WTC11 (cell line): ENCODE measurements at regions not wholly inside any gene's neighbourhood (a gene's known extent, or its start where the extent isn't known, plus 50 kb on each side); places are given as distances from the start of the nearest gene placed in this dataset.

Source experiments
- ATAC-seq: fragments of 200-7000 bp; cut with Tn5 transposase; 2 replicates; pipeline ENCODE4 v1.10.0; 2021; ENCODE audit warnings: mild to moderate bottlenecking, moderate library complexity
- CTCF ChIA-PET: fragments of 300-600 bp; sonication (Branson Sonifier 250); formaldehyde crosslinking; loops from one replicate; lab custom pipeline; 2021; ENCODE audit warnings: antibody characterized with exemption; lab: Charles Lee
- POLR2A ChIA-PET: fragments of 350-600 bp; sonication (Branson Sonifier 250); formaldehyde crosslinking; loops from one replicate; lab custom pipeline; 2021; ENCODE audit warnings: antibody characterized with exemption; lab: Charles Lee
- DNase-seq: peaks from one replicate; pipeline ENCODE4 v3.0.0; 2021; ENCODE audit warnings: low spot score
- H3K27ac Mint-ChIP-seq: 2 replicates; pipeline ENCODE4 v1.8.0; 2021; ENCODE audit warnings: mixed read lengths
- H3K27me3 Mint-ChIP-seq: 2 replicates; pipeline ENCODE4 v1.8.0; 2021; ENCODE audit warnings: low read depth, mild to moderate bottlenecking, moderate library complexity, mixed read lengths
- H3K36me3 Mint-ChIP-seq: 2 replicates; pipeline ENCODE4 v1.8.0; 2021; ENCODE audit warnings: mixed read lengths
- H3K4me1 Mint-ChIP-seq: 2 replicates; pipeline ENCODE4 v1.8.0; 2022; ENCODE audit warnings: mixed read lengths
- H3K4me3 Mint-ChIP-seq: 2 replicates; pipeline ENCODE4 v1.8.0; 2021; ENCODE audit warnings: mild to moderate bottlenecking, moderate library complexity, mixed read lengths
- H3K9me3 Mint-ChIP-seq: 2 replicates; pipeline ENCODE4 v1.8.0; 2021; ENCODE audit warnings: mixed read lengths
- ATF6 ChIP-seq: sonication (generic); formaldehyde crosslinking; IDR thresholded peaks from 2 replicates; pipeline ENCODE4 v1.8.1; 2023; ENCODE audit warnings: mild to moderate bottlenecking, missing genetic modification reagents
- CREB1 ChIP-seq: sonication (generic); formaldehyde crosslinking; IDR thresholded peaks from 2 replicates; pipeline ENCODE4 v1.8.0; 2023; ENCODE audit warnings: mild to moderate bottlenecking, missing genetic modification reagents
- CREM ChIP-seq: sonication (generic); formaldehyde crosslinking; IDR thresholded peaks from 2 replicates; pipeline ENCODE4 v1.8.1; 2022; ENCODE audit warnings: mild to moderate bottlenecking, missing genetic modification reagents, moderate library complexity
- GABPB1 ChIP-seq: sonication (generic); formaldehyde crosslinking; IDR thresholded peaks from 2 replicates; pipeline ENCODE4 v1.8.1; 2023; ENCODE audit warnings: mild to moderate bottlenecking, missing genetic modification reagents
- MXD4 ChIP-seq: fragments of 250-450 bp; sonication (Bioruptor Pico); IDR thresholded peaks from 2 replicates; pipeline ENCODE4 v1.8.0; 2021; ENCODE audit warnings: mild to moderate bottlenecking, moderate library complexity, borderline replicate concordance
- NFATC4 ChIP-seq: fragments of 250-450 bp; sonication (Bioruptor Pico); IDR thresholded peaks from 2 replicates; pipeline ENCODE4 v1.9.0; 2021; ENCODE audit warnings: mild to moderate bottlenecking
- NR1H2 ChIP-seq: sonication (generic); formaldehyde crosslinking; IDR thresholded peaks from 2 replicates; pipeline ENCODE4 v1.9.0; 2021; ENCODE audit warnings: mild to moderate bottlenecking, moderate library complexity, missing genetic modification reagents
- NR3C1 ChIP-seq: sonication (generic); formaldehyde crosslinking; conservative IDR thresholded peaks from 2 replicates; pipeline ENCODE4 v1.8.1; 2023; ENCODE audit warnings: low read depth, mild to moderate bottlenecking, missing genetic modification reagents
- TCF7 ChIP-seq: sonication (generic); formaldehyde crosslinking; IDR thresholded peaks from 2 replicates; pipeline ENCODE4 v1.8.0; 2022; ENCODE audit warnings: mild to moderate bottlenecking, low read depth, missing genetic modification reagents, moderate library complexity
- ZNF232 ChIP-seq: sonication (generic); formaldehyde crosslinking; IDR thresholded peaks from 2 replicates; pipeline ENCODE4 v1.8.0; 2022; ENCODE audit warnings: mild to moderate bottlenecking, missing genetic modification reagents
- ZNF396 ChIP-seq: fragments of 250-450 bp; sonication (Bioruptor Pico); IDR thresholded peaks from 2 replicates; pipeline ENCODE4 v1.8.0; 2021; ENCODE audit warnings: mild to moderate bottlenecking, moderate library complexity, borderline replicate concordance
- TF ChIP-seq, protein P1 (sequence below): sonication (generic); formaldehyde crosslinking; IDR thresholded peaks from 2 replicates; pipeline ENCODE4 v1.8.1; 2023; ENCODE audit warnings: mild to moderate bottlenecking, moderate library complexity, missing genetic modification reagents
- TF ChIP-seq, protein P2 (sequence below): fragments of 200-600 bp; IDR thresholded peaks from 2 replicates; pipeline ENCODE4 v1.8.0; 2022; ENCODE audit warnings: antibody characterized with exemption
- TF ChIP-seq, protein P3 (sequence below): sonication (generic); formaldehyde crosslinking; IDR thresholded peaks from 2 replicates; pipeline ENCODE4 v1.8.1; 2022; ENCODE audit warnings: low read depth, mild to moderate bottlenecking, moderate library complexity, missing genetic modification reagents, borderline replicate concordance

- Mint-ChIP-seq H3K4me3 (no peak overlapping the region), H3K36me3 (0 out of 2 replicates have a peak, but pooled peaks cover 4% of the 10 kb centered on the region), H3K27me3 (peaks cover 15% of the 10 kb centered on the region), H3K27ac (peak overlapping the region; percentile 72; the same call in 1 of the 2 replicates), H3K4me1 (peaks cover 55% of the 10 kb centered on the region), H3K9me3 (peaks cover 9% of the 10 kb centered on the region)
- CTCF ChIA-PET, result interaction anchor here (0.6 to 2.6 kb wide), 4 partner anchors 17 to 78 kb away, joined by 3 to 12 read pairs (median 6); no protein-coding TSS in a partner anchor
- no peak for TF ChIP-seq ATF6 (CRISPR knock-in tag)
- DNase-seq, result peak; percentile 17
- POLR2A ChIA-PET, result interaction anchor here (0.6 kb wide), 1 partner anchor 341 kb away, joined by 10 read pairs; no protein-coding TSS in a partner anchor
- peak; percentile 12 for ATAC-seq
Observed at GRCh38 chr2:38430597-38431207, 53.6 kb upstream of the ATL2 start.

GRCh38 chr2:38430196-38430595 lies 53.1 kb upstream of the ATL2 start:
- CTCF ChIA-PET, result interaction anchor here (0.6 to 2.6 kb wide), 4 partner anchors 17 to 78 kb away, joined by 3 to 12 read pairs (median 6); no protein-coding TSS in a partner anchor
- H3K4me3 Mint-ChIP-seq, result no peak overlapping the region
- DNase-seq (no peak), ATAC-seq (no peak)
- H3K27ac Mint-ChIP-seq, result peak overlapping the region; percentile 5; the same call in 1 of the 2 replicates
- H3K4me1 Mint-ChIP-seq, result peaks cover 55% of the 10 kb centered on the region
- peaks cover 9% of the 10 kb centered on the region for H3K9me3 Mint-ChIP-seq
- H3K36me3 Mint-ChIP-seq, result 0 out of 2 replicates have a peak, but pooled peaks cover 4% of the 10 kb centered on the region
- TF ChIP-seq, protein P1, sequence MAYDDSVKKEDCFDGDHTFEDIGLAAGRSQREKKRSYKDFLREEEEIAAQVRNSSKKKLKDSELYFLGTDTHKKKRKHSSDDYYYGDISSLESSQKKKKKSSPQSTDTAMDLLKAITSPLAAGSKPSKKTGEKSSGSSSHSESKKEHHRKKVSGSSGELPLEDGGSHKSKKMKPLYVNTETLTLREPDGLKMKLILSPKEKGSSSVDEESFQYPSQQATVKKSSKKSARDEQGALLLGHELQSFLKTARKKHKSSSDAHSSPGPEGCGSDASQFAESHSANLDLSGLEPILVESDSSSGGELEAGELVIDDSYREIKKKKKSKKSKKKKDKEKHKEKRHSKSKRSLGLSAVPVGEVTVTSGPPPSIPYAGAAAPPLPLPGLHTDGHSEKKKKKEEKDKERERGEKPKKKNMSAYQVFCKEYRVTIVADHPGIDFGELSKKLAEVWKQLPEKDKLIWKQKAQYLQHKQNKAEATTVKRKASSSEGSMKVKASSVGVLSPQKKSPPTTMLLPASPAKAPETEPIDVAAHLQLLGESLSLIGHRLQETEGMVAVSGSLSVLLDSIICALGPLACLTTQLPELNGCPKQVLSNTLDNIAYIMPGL, result no peak
- no peak for TF ChIP-seq GABPB1 (CRISPR knock-in tag)
- TF ChIP-seq CREB1 (CRISPR knock-in tag), result no peak
- no peak for TF ChIP-seq NFATC4 (CRISPR knock-in tag)
- TF ChIP-seq ZNF232 (CRISPR knock-in tag), result no peak
- TF ChIP-seq TCF7 (CRISPR knock-in tag), result no peak
- no peak for TF ChIP-seq CREM (CRISPR knock-in tag)
- POLR2A ChIA-PET, result interaction anchor here (0.6 kb wide), 1 partner anchor 341 kb away, joined by 10 read pairs; no protein-coding TSS in a partner anchor
- H3K27me3 Mint-ChIP-seq, result peaks cover 13% of the 10 kb centered on the region

DNA sequence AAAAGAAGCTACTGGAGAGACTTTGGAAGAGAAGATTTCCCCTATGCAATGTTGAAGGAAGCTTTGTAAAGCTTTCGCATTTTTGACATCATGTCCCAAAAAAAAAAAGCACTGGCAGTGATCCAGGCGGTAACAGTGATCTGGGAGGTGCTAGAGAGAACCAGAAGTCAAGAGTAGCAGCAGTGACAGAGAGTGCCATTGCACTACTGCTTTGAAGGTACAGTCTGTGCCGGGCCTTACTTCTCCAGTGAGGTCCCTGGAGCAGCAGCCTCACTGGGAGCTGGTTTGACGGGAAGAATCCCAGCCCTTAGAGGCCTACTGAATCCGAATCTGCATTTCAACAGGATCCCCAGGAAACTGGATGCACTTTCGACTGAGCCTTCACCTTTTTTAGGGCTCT lies 50.9 kb upstream of the ATL2 start:
- ATAC-seq, result peak; percentile 66
- DNase-seq, result peak; percentile 31
- ChIA-PET POLR2A (no interaction called here), CTCF (interaction anchor here (0.9 to 1.1 kb wide), 2 partner anchors 37 to 80 kb away, joined by 3 to 5 read pairs; no protein-coding TSS in a partner anchor)
- Mint-ChIP-seq H3K36me3 (no peaks in the 10 kb centered on the region), H3K9me3 (no peaks in the 10 kb centered on the region), H3K4me3 (no peak overlapping the region), H3K27ac (no peak overlapping the region; the same call in 1 of the 2 replicates), H3K4me1 (peaks cover 50% of the 10 kb centered on the region), H3K27me3 (no peaks in the 10 kb centered on the region)
- TF ChIP-seq NR1H2 (no peak), ZNF396 (CRISPR knock-in tag) (no peak), MXD4 (CRISPR knock-in tag) (no peak), NR3C1 (CRISPR knock-in tag) (no peak)
- TF ChIP-seq, protein P2, sequence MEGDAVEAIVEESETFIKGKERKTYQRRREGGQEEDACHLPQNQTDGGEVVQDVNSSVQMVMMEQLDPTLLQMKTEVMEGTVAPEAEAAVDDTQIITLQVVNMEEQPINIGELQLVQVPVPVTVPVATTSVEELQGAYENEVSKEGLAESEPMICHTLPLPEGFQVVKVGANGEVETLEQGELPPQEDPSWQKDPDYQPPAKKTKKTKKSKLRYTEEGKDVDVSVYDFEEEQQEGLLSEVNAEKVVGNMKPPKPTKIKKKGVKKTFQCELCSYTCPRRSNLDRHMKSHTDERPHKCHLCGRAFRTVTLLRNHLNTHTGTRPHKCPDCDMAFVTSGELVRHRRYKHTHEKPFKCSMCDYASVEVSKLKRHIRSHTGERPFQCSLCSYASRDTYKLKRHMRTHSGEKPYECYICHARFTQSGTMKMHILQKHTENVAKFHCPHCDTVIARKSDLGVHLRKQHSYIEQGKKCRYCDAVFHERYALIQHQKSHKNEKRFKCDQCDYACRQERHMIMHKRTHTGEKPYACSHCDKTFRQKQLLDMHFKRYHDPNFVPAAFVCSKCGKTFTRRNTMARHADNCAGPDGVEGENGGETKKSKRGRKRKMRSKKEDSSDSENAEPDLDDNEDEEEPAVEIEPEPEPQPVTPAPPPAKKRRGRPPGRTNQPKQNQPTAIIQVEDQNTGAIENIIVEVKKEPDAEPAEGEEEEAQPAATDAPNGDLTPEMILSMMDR, result no peak
- TF ChIP-seq, protein P3, sequence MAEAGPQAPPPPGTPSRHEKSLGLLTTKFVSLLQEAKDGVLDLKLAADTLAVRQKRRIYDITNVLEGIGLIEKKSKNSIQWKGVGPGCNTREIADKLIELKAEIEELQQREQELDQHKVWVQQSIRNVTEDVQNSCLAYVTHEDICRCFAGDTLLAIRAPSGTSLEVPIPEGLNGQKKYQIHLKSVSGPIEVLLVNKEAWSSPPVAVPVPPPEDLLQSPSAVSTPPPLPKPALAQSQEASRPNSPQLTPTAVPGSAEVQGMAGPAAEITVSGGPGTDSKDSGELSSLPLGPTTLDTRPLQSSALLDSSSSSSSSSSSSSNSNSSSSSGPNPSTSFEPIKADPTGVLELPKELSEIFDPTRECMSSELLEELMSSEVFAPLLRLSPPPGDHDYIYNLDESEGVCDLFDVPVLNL (CRISPR knock-in tag), result no peak
